ENCODE measurements at regions not wholly inside any gene's neighbourhood (a gene's known extent, or its start where the extent isn't known, plus 50 kb on each side); places are given as distances from the start of the nearest gene placed in this dataset.

DNA sequence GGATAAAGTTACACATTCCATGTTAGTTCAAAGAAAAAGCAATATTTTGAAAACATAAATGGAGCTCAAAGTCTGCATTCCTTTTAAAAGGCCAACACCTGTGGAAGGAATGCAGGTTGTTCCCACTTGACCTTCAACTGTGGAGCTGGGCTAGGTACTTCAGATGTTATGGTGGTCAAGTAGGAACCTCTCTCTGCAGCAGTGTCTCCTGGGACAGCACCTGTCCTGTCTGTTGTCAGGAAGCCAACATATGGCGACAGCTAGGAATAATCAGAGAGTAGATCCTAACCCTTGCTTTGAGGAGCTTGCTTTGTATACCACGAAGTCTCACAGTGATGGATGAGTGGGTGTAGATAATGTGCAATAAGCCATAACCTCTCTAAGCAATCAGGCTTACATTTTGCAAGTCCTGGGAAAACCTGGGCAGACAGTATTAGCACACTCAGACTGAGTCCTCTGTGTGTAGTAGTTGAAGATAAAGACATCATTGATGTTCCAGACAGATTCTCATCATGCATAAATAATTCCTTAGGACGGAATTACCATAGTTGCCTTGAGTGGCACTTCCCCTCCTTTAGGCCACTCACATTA is 347.5 kb downstream of the PRL start:
- TF ChIP-seq, protein P1, sequence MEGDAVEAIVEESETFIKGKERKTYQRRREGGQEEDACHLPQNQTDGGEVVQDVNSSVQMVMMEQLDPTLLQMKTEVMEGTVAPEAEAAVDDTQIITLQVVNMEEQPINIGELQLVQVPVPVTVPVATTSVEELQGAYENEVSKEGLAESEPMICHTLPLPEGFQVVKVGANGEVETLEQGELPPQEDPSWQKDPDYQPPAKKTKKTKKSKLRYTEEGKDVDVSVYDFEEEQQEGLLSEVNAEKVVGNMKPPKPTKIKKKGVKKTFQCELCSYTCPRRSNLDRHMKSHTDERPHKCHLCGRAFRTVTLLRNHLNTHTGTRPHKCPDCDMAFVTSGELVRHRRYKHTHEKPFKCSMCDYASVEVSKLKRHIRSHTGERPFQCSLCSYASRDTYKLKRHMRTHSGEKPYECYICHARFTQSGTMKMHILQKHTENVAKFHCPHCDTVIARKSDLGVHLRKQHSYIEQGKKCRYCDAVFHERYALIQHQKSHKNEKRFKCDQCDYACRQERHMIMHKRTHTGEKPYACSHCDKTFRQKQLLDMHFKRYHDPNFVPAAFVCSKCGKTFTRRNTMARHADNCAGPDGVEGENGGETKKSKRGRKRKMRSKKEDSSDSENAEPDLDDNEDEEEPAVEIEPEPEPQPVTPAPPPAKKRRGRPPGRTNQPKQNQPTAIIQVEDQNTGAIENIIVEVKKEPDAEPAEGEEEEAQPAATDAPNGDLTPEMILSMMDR (IDR thresholded peaks at IDR 0.05): no peak
- TF ChIP-seq EZH2 (IDR thresholded peaks at IDR 0.05; ENCODE audit: borderline replicate concordance, insufficient read depth, low read depth, low read length, poor library complexity, severe bottlenecking): no peak

All from B cell (primary cell).